ENCODE measurements at regions not wholly inside any gene's neighbourhood (a gene's known extent, or its start where the extent isn't known, plus 50 kb on each side); places are given as distances from the start of the nearest gene placed in this dataset.

- no peak overlapping the region for H4K8ac ChIP-seq (ENCODE audit: extremely low read depth, insufficient read depth, low read length)
- H4K5ac ChIP-seq (ENCODE audit: insufficient read length, low read depth, low read length) = no peak overlapping the region
- no peaks in the 10 kb centered on the region; a peak in 1 of 7 replicates for H3K4me1 ChIP-seq (replicated peaks in 1 of 4; ENCODE audit: control insufficient read depth in 3 of 4, insufficient read depth in 4 of 4, low read length in 3 of 4)
- no peak overlapping the region for H3K23ac ChIP-seq (ENCODE audit: insufficient read length)
- no peak overlapping the region for H4K91ac ChIP-seq (replicated peaks; ENCODE audit: insufficient read length, low read length)
- WGBS, 2 experiments (ENCODE audit: extremely low coverage in 1 of 2, insufficient coverage in 1 of 2, insufficient read length in 1 of 2, insufficient replicate concordance in 2 of 2, low coverage in 1 of 2, low lambda C conversion rate in 2 of 2, missing lambda C conversion rate in 1 of 2) = 93% methylated on average over 7 of the region's 7 CpGs; no CpG with 5 or more reads in 1 of the 2 experiments
- H3K4ac ChIP-seq (replicated peaks; ENCODE audit: insufficient read length, low read depth, low read length) = no peak overlapping the region
- TF ChIP-seq RXRA (IDR thresholded peaks at IDR 0.05; ENCODE audit: insufficient read depth, low read depth, low read length) = no peak
- no peak overlapping the region for H2AK5ac ChIP-seq (ENCODE audit: low read depth, low read length)
- no peak overlapping the region for H2BK15ac ChIP-seq (ENCODE audit: low read length)
- ChIA-PET CTCF (ENCODE audit: partially characterized antibody) (interaction anchor here (0.6 kb wide), 1 partner anchor 283 kb away, joined by 6 read pairs; no protein-coding TSS in a partner anchor), POLR2A (ENCODE audit: partially characterized antibody) (no interaction called here)
- H3K4me3 ChIP-seq (ENCODE audit: extremely low read depth in 1 of 4, insufficient read depth in 2 of 4, low read depth in 3 of 4, low read length in 4 of 4) = no peak overlapping the region
- H3K79me1 ChIP-seq (ENCODE audit: low read depth, low read length) = no peaks in the 10 kb centered on the region
- no peak overlapping the region for H3K14ac ChIP-seq (ENCODE audit: insufficient read length)
- H3K56ac ChIP-seq (replicated peaks; ENCODE audit: insufficient read length, low read depth, low read length) = no peak overlapping the region
- H3K27ac ChIP-seq (ENCODE audit: low read depth, low read length) = no peak overlapping the region
- no peak overlapping the region for H2BK20ac ChIP-seq (ENCODE audit: low read length)
- peak overlapping the region; percentile 89 for H2AFZ ChIP-seq (ENCODE audit: low read length)
- no peak overlapping the region for H2BK12ac ChIP-seq (ENCODE audit: low read depth, low read length)
- no peaks in the 10 kb centered on the region for H3K23me2 ChIP-seq (ENCODE audit: low read depth, low read length)
- no peaks in the 10 kb centered on the region for H3K79me2 ChIP-seq (ENCODE audit: control insufficient read depth in 1 of 2, insufficient read depth in 2 of 2, low read length in 2 of 2)
- H3K27me3 ChIP-seq (replicated peaks in 1 of 4; ENCODE audit: control insufficient read depth in 3 of 4, extremely low read depth in 1 of 4, insufficient read depth in 3 of 4, low read length in 3 of 4) = no peaks in the 10 kb centered on the region
- no peaks in the 10 kb centered on the region for H3K36me3 ChIP-seq (ENCODE audit: control insufficient read depth in 2 of 4, insufficient read depth in 4 of 4, low read length in 3 of 4)
- no peaks in the 10 kb centered on the region for H4K20me1 ChIP-seq (replicated peaks in 1 of 2; ENCODE audit: control insufficient read depth in 1 of 2, insufficient read depth in 2 of 2, low read length in 2 of 2)
- H2BK120ac ChIP-seq (replicated peaks; ENCODE audit: low read depth, low read length) = no peak overlapping the region
- DNase-seq (ENCODE audit: low read depth in 1 of 2, low spot score in 2 of 2) = no peak
- no peak overlapping the region for H3K18ac ChIP-seq (ENCODE audit: extremely low read depth, low read length)
- H3K4me2 ChIP-seq (ENCODE audit: insufficient read depth in 1 of 2, low read depth in 2 of 2, low read length in 2 of 2) = no peak overlapping the region
- no peak for FAIRE-seq
- no peaks in the 10 kb centered on the region for H3K9me3 ChIP-seq (ENCODE audit: insufficient read depth in 2 of 2, low read depth in 1 of 2, low read length in 1 of 2)
- H2BK5ac ChIP-seq (ENCODE audit: low read depth, low read length) = no peak overlapping the region
- no peak overlapping the region for H3K9ac ChIP-seq (replicated peaks in 1 of 4; ENCODE audit: extremely low read depth in 1 of 4, low read depth in 3 of 4, low read length in 3 of 4)
These were observed 228.3 kb upstream of the TTC29 start for GRCh38 chr4:147173797-147174432.
